ENCODE measurements at regions not wholly inside any gene's neighbourhood (a gene's known extent, or its start where the extent isn't known, plus 50 kb on each side); places are given as distances from the start of the nearest gene placed in this dataset.
A peak's percentile ranks its signal among the peaks of the same experiment; 100 is the strongest.

- no peak overlapping the region for H3K9ac ChIP-seq (ENCODE audit: low read depth, low read length)
- no peak overlapping the region for H3K4ac ChIP-seq (ENCODE audit: low read depth, low read length)
- no peaks in the 10 kb centered on the region for H3K27me3 ChIP-seq (ENCODE audit: control insufficient read depth, insufficient read depth, low read length)
- H4K91ac ChIP-seq (ENCODE audit: insufficient read depth, low read depth, low read length), result no peak overlapping the region
- peak overlapping the region; percentile 63 for H2AFZ ChIP-seq (replicated peaks; ENCODE audit: low read length, poor library complexity)
- intact Hi-C loops (cut with micrococcal nuclease), result no loop called here
- no peak overlapping the region for H2BK5ac ChIP-seq (ENCODE audit: low read depth, low read length, poor library complexity, severe bottlenecking)
- WGBS, 2 experiments (ENCODE audit: extremely low coverage in 2 of 2, insufficient read length in 1 of 2), result 87% methylated on average over 4 of the region's 12 CpGs; no CpG with 5 or more reads in 1 of the 2 experiments
- no peak overlapping the region for H2BK120ac ChIP-seq (ENCODE audit: low read depth, low read length)
- ATAC-seq (ENCODE audit: low read depth) (no peak), DNase-seq (no peak)
- no peaks in the 10 kb centered on the region for H3K4me1 ChIP-seq (ENCODE audit: control insufficient read depth, insufficient read depth, low read length)
- H3K56ac ChIP-seq (ENCODE audit: extremely low read depth, insufficient read depth, low read length), result no peak overlapping the region
- H3K23ac ChIP-seq (ENCODE audit: low read depth, low read length), result no peak overlapping the region
- H3K79me1 ChIP-seq (ENCODE audit: low read depth in 1 of 2, low read length in 2 of 2), result no peaks in the 10 kb centered on the region
- in situ Hi-C loops (cut with MboI; ENCODE audit: low sequenced_read_pairs), result no loop called here
- POLR2A ChIA-PET (ENCODE audit: unreplicated experiment), result no interaction called here
- no TSS peak for BruUV-seq (replicated peaks)
- H3K9me1 ChIP-seq (ENCODE audit: insufficient read depth, low read length), result peaks cover 3% of the 10 kb centered on the region; the same call in 1 of the 2 replicates
- H3K14ac ChIP-seq (replicated peaks; ENCODE audit: low read depth, low read length), result no peak overlapping the region
- no peak overlapping the region for H2AK5ac ChIP-seq (ENCODE audit: low read depth, low read length)
- TF ChIP-seq SMC3 (IDR thresholded peaks at IDR 0.05; ENCODE audit: low read depth, low read length) (no peak), MAZ (IDR thresholded peaks at IDR 0.05; ENCODE audit: borderline replicate concordance, low read depth, low read length) (no peak), BHLHE40 (IDR thresholded peaks at IDR 0.05; ENCODE audit: low read depth, low read length) (no peak), CHD1 (IDR thresholded peaks at IDR 0.05; ENCODE audit: low read depth, low read length) (no peak), RAD21 (IDR thresholded peaks at IDR 0.05; ENCODE audit: low read length) (no peak), FOS (IDR thresholded peaks at IDR 0.05; ENCODE audit: low read depth, low read length) (no peak), MAFK (IDR thresholded peaks at IDR 0.05; ENCODE audit: low read depth, low read length) (no peak), CEBPB (IDR thresholded peaks at IDR 0.05; ENCODE audit: low read depth, low read length) (no peak), ELK1 (IDR thresholded peaks at IDR 0.05; ENCODE audit: borderline replicate concordance, low read depth, low read length) (no peak), MXI1 (IDR thresholded peaks at IDR 0.05; ENCODE audit: borderline replicate concordance, low read depth, low read length) (no peak), POLR2A (IDR thresholded peaks at IDR 0.05; ENCODE audit: low read depth, low read length) (no peak), RCOR1 (IDR thresholded peaks at IDR 0.05; ENCODE audit: insufficient replicate concordance, low read length) (no peak), USF2 (IDR thresholded peaks at IDR 0.05; ENCODE audit: low read depth, low read length) (no peak), RFX5 (IDR thresholded peaks at IDR 0.05; ENCODE audit: low read depth, low read length) (no peak), NFE2L2 (IDR thresholded peaks at IDR 0.05; ENCODE audit: low read depth, low read length) (no peak), CTCF (conservative IDR thresholded peaks at IDR 0.05; ENCODE audit: low read depth, low read length) (no peak)
- H3K18ac ChIP-seq (ENCODE audit: low read depth, low read length), result no peak overlapping the region
- no peak overlapping the region for H3K4me3 ChIP-seq (ENCODE audit: insufficient read depth, low read depth, low read length)
- dilution Hi-C loops (cut with HindIII; ENCODE audit: low sequenced_read_pairs, unreplicated experiment), result no loop called here
- no peaks in the 10 kb centered on the region for H3K36me3 ChIP-seq (ENCODE audit: control insufficient read depth, insufficient read depth, low read length)
- H3K9me3 ChIP-seq (ENCODE audit: control insufficient read depth, insufficient read depth, low read length), result no peaks in the 10 kb centered on the region
- no peak overlapping the region for H3K27ac ChIP-seq (ENCODE audit: insufficient read depth, low read length)
- H2BK20ac ChIP-seq (ENCODE audit: low read depth, low read length), result no peak overlapping the region
- no peaks in the 10 kb centered on the region for H4K20me1 ChIP-seq (ENCODE audit: insufficient read depth, low read length)
- no peak overlapping the region for H2AK9ac ChIP-seq (replicated peaks; ENCODE audit: low read depth, low read length, poor library complexity)
- no peak overlapping the region for H4K5ac ChIP-seq (ENCODE audit: low read depth, low read length)
- no peak overlapping the region for H4K8ac ChIP-seq (ENCODE audit: low read depth in 2 of 2, low read length in 2 of 2)
- CTCF ChIA-PET, result no interaction called here
- H3K4me2 ChIP-seq (ENCODE audit: low read depth, low read length), result no peak overlapping the region
- H2BK15ac ChIP-seq (ENCODE audit: low read depth, low read length), result no peak overlapping the region
These were observed 1445.9 kb downstream of the PCDH9 start for GRCh38 chr13:65784088-65784816.
